Gastroesophageal sphincter (tissue), 3 donors: ENCODE measurements at regions not wholly inside any gene's neighbourhood (a gene's known extent, or its start where the extent isn't known, plus 50 kb on each side); places are given as distances from the start of the nearest gene placed in this dataset.

Experiments used
- CTCF ChIP-seq, 4 experiments: fragments of 200-600 bp in 2 of 4; fragments of 450-650 bp in 2 of 4; sonication (generic) in 1 of 4; IDR thresholded peaks; one replicate each; pipeline ENCODE4 v1.5.1; 2017 to 2019; ENCODE audit warnings: antibody characterized with exemption in 4 of 4, mild to moderate bottlenecking in 2 of 4, moderate library complexity in 2 of 4
- EP300 ChIP-seq: sonication (generic); formaldehyde crosslinking; IDR thresholded peaks from one replicate; pipeline ENCODE4 v1.6.1; 2017; ENCODE audit warnings: antibody characterized with exemption, mild to moderate bottlenecking
- POLR2A ChIP-seq, 2 donors: fragments of 450-650 bp; IDR thresholded peaks; one replicate each; pipeline ENCODE4 v1.6.1; 2017; ENCODE audit warnings: antibody characterized with exemption in 2 of 2, mild to moderate bottlenecking in 2 of 2, moderate library complexity in 1 of 2
- POLR2AphosphoS5 ChIP-seq: sonication (generic); formaldehyde crosslinking; IDR thresholded peaks from one replicate; pipeline ENCODE4 v1.6.1; 2017; ENCODE audit warnings: antibody characterized with exemption

- TF ChIP-seq POLR2AphosphoS5 = no peak
- peak; percentile 9 to 37 (median 35) for TF ChIP-seq CTCF (IDR thresholded peaks at IDR 0.05)
- TF ChIP-seq POLR2A (IDR thresholded peaks at IDR 0.05) = no peak
- TF ChIP-seq EP300 = no peak
These were observed 79.1 kb upstream of the LMO3 start for GRCh38 chr12:16685107-16685506.
